HUES64 (cell line): ENCODE measurements at regions not wholly inside any gene's neighbourhood (a gene's known extent, or its start where the extent isn't known, plus 50 kb on each side); places are given as distances from the start of the nearest gene placed in this dataset.

ENCODE experiments used
- H3K27ac ChIP-seq: 2 replicates; pipeline ENCODE4 v1.7.0; 2013; ENCODE audit warnings: low read depth, low read length, inconsistent platforms
- H3K27me3 ChIP-seq: 2 replicates; pipeline ENCODE4 v1.6.1; 2013; ENCODE audit warnings: mild to moderate bottlenecking, low read length; ENCODE audit not compliant: insufficient read depth
- H3K36me3 ChIP-seq: 2 replicates; pipeline ENCODE4 v1.6.1; 2013; ENCODE audit warnings: mild to moderate bottlenecking, low read length; ENCODE audit not compliant: insufficient read depth
- H3K4me1 ChIP-seq: 2 replicates; pipeline ENCODE4 v1.6.1; 2013; ENCODE audit warnings: mild to moderate bottlenecking, low read length, moderate library complexity; ENCODE audit not compliant: insufficient read depth
- H3K4me3 ChIP-seq: 2 replicates; pipeline ENCODE4 v1.5.1; 2013; ENCODE audit warnings: mild to moderate bottlenecking, low read length, moderate library complexity
- H3K9ac ChIP-seq: 2 replicates; pipeline ENCODE4 v1.6.1; 2013; ENCODE audit warnings: mild to moderate bottlenecking, low read depth, low read length
- H3K9me3 ChIP-seq: 2 replicates; pipeline ENCODE4 v1.6.1; 2013; ENCODE audit warnings: low read depth, low read length; ENCODE audit not compliant: insufficient read depth
- WGBS: fragments of 150-250, 120-280 bp; methylation state at CpG from one replicate; pipeline ENCODE4 v1.1.7; 2013; ENCODE audit warnings: missing lambda C conversion rate; 5-methylcytosine and 5-hydroxymethylcytosine counted together

DNA sequence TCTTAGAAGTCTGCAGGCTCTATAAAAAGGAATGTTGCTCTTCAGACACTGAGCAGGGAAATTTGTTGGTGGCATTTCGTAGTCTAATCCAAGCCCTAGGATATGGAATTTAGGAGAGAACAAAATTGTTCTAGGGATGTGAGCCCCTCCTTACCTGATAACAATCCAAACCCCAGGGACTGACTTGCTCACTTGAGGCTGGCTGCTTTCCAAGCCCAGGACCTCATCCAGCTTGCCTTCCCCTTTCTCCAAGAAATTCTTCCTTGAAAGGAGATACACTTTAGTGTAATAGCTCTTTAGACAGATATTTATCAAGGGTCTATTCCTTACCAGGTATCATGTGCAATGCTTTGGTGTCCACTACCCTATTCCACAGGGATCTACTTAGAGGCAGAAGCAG lies 279.8 kb downstream of the C1D start:
- Histone ChIP-seq H3K4me3 (no peak overlapping the region), H3K9ac (no peak overlapping the region), H3K27ac (no peak overlapping the region), H3K9me3 (no peaks in the 10 kb centered on the region), H3K36me3 (no peaks in the 10 kb centered on the region), H3K27me3 (no peaks in the 10 kb centered on the region), H3K4me1 (no peaks in the 10 kb centered on the region)
- 94% methylated on average over 1 of the region's 1 CpG for WGBS

DNA sequence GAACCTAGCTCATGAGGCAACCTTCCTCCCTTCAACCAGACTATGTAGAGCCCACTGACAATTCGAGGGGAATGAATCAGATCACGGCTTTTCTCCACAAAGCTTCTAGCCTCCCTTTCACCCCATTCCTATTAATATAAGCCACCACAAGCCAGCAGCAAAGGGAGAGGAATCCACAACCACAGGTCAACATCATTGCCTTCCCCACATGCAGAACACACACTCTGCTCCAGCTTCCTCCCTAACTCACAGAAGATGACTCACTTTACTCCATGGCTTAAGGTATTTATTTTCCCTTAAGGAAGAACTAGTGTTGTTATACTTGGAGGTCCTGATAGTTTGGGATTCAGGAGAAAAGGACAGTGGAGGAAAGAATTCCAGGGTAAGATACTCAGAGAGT lies 272.2 kb downstream of the C1D start:
- H3K27me3 ChIP-seq = no peaks in the 10 kb centered on the region
- no peaks in the 10 kb centered on the region for H3K4me1 ChIP-seq
- 97% methylated on average over 2 of the region's 2 CpGs for WGBS
- no peak overlapping the region for H3K27ac ChIP-seq
- H3K4me3 ChIP-seq = no peak overlapping the region
- no peak overlapping the region for H3K9ac ChIP-seq
- H3K9me3 ChIP-seq = no peaks in the 10 kb centered on the region
- no peaks in the 10 kb centered on the region for H3K36me3 ChIP-seq

DNA sequence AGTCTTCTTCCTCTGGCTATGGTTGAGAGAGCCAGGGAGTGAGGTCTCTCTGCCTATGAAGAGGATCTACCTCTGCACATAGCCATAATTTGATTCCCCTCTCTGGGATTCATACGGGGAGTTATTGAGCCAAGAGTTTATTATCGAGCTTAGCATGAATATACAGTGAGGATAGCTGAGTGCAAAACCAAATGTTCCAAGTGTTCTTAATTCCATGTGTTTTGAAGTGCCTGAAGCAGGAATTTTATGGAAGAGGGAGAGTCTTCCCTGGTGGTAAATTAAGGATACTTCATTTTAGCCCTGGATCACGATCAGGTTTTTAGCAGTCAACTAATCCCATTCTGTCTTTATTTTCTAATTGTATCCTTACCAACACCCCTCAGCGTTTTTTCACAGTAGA lies 270.6 kb downstream of the C1D start:
- WGBS = 90% methylated on average over 3 of the region's 4 CpGs
- no peaks in the 10 kb centered on the region for H3K36me3 ChIP-seq
- no peak overlapping the region for H3K4me3 ChIP-seq
- no peak overlapping the region for H3K9ac ChIP-seq
- H3K4me1 ChIP-seq = no peaks in the 10 kb centered on the region
- no peaks in the 10 kb centered on the region for H3K27me3 ChIP-seq
- H3K9me3 ChIP-seq = no peaks in the 10 kb centered on the region
- H3K27ac ChIP-seq = no peak overlapping the region

DNA sequence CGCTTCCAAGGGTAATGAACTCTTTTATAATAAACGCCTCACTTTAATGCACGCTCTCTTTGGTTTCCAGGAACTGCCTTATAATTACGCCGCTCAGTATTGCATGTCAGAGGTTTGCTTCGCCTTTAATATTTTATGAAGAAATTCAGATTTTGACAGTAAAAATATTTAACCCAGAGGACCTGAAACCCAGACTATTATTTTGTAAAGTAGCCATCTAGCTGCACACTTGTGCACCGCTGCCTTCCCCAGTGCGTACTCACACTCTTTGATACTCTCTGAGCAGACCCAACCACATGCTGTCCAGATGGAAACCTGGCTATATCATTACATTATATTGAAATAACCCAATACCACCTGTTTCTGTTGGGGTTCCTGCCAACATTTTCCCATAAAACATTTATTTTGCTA lies 270.1 kb downstream of the C1D start:
- H3K27me3 ChIP-seq = no peaks in the 10 kb centered on the region
- no peaks in the 10 kb centered on the region for H3K4me1 ChIP-seq
- H3K4me3 ChIP-seq = no peak overlapping the region
- 93% methylated on average over 8 of the region's 8 CpGs for WGBS
- H3K36me3 ChIP-seq = no peaks in the 10 kb centered on the region
- no peak overlapping the region for H3K27ac ChIP-seq
- no peak overlapping the region for H3K9ac ChIP-seq
- H3K9me3 ChIP-seq = no peaks in the 10 kb centered on the region

DNA sequence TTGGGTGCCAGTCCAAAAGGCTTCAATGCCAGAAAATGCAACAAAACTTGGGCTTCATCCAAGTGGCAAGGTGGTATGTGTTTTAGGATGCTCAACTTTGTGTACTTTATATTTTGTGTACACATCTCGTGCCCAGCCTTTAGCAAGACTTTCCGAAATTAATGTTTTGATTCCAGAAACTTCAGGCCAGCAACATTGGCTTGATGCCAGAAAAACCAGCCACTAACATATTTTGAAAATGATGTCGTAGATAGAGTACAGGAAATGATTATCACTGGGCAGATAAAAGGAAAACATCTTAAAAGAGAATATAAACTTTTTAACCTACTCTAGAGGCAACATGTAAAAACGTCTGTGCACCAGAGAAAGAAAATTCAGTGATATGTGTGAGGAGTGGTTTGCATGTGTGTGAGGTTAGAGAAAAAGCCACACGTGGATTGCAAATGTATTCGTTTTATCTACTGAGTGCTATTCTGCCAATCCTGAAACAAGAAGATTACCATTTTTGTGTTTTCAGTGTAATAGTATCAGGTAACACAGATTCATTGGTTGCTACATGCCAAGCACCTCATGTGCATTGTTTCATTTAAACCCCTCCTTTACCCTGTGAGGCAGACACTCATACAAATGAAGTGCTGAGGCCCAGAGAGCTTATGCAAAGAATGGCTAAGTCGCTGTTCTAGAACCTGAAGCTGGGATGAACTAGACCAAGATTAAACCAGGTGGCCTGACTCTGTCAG lies 264.8 kb downstream of the C1D start:
- H3K9ac ChIP-seq = no peak overlapping the region
- H3K27ac ChIP-seq = no peak overlapping the region
- no peaks in the 10 kb centered on the region for H3K36me3 ChIP-seq
- 83% methylated on average over 6 of the region's 7 CpGs for WGBS
- H3K4me1 ChIP-seq = 0 out of 2 replicates have a peak, but pooled peaks cover 3% of the 10 kb centered on the region
- no peaks in the 10 kb centered on the region for H3K27me3 ChIP-seq
- H3K9me3 ChIP-seq = no peaks in the 10 kb centered on the region
- no peak overlapping the region for H3K4me3 ChIP-seq

DNA sequence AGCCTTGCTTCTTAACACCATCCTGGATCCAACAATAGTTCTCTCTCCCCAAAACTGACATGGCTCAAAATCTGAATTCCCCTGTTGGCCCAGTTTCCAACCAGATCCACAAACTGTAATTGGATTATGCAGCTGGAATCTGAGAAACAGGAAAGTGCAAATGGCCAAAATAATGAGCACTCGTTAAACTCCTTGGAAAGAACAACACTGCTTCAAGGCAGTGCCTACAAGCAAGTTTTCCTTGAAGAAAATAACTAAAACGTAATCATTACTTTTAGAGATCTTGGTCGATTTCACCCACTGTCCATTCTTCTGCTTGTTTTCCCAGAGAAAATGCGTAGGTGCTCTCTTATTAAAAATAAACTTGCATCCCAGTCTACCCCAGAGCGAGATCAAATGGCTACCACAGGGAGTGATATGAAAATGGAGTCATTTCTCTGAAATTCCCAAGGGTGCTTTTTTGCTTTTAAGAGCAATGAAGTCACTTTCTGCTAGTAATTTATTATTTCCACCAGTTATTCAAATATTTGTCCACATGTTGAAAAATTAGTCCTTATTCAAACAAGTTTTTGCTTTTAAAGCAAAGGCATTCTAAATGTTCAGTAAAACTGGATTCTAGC lies 264.2 kb downstream of the C1D start:
- WGBS = 88% methylated on average over 5 of the region's 5 CpGs
- Histone ChIP-seq H3K36me3 (no peaks in the 10 kb centered on the region), H3K27ac (no peak overlapping the region), H3K4me1 (0 out of 2 replicates have a peak, but pooled peaks cover 3% of the 10 kb centered on the region), H3K4me3 (no peak overlapping the region), H3K9ac (no peak overlapping the region), H3K9me3 (no peaks in the 10 kb centered on the region), H3K27me3 (no peaks in the 10 kb centered on the region)

DNA sequence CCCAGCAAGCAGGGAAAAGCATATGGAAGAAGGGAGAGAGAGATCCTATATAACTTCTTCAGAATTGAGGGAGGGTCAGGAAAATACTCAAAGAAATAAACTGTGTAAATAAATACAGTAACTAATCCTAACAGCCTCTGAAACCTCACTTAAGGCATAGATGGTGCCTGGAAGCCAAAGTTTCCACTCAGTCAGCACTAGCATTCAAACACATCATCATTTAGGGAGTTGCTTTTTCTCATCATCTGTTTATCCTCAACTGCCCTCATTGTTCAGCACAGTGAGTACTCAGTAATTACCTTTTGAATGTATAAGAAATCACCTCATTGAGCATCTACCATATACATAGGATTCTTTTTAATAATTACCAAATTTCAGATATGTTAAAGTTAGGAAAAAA lies 262.9 kb downstream of the C1D start:
- Histone ChIP-seq H3K9me3 (no peaks in the 10 kb centered on the region), H3K9ac (no peak overlapping the region), H3K27ac (no peak overlapping the region), H3K27me3 (no peaks in the 10 kb centered on the region), H3K36me3 (no peaks in the 10 kb centered on the region), H3K4me3 (no peak overlapping the region), H3K4me1 (0 out of 2 replicates have a peak, but pooled peaks cover 3% of the 10 kb centered on the region)

DNA sequence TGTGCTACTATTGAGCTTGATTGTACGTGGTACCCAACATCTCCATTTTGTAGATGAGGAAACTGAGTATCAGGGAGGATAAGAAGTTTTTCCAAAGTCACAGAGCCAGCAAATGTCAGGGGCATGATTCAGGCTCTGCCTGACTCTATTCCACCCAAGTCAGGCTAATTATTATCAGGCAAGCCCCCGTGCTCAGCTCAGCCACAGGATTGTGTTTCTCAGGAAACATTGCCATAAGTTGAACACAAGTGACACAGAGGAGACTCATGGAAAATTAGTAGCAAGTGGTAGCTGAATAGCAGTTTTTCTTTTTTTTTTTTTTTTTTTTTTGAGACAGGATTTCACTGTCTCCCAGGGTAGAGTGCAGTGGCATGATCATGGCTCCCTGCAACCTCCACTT lies 260.5 kb downstream of the C1D start:
- no peaks in the 10 kb centered on the region for H3K27me3 ChIP-seq
- H3K4me1 ChIP-seq = 0 out of 2 replicates have a peak, but pooled peaks cover 3% of the 10 kb centered on the region
- H3K9ac ChIP-seq = no peak overlapping the region
- no peaks in the 10 kb centered on the region for H3K36me3 ChIP-seq
- WGBS = 87% methylated on average over 2 of the region's 2 CpGs
- no peak overlapping the region for H3K27ac ChIP-seq
- H3K9me3 ChIP-seq = no peaks in the 10 kb centered on the region
- H3K4me3 ChIP-seq = no peak overlapping the region

DNA sequence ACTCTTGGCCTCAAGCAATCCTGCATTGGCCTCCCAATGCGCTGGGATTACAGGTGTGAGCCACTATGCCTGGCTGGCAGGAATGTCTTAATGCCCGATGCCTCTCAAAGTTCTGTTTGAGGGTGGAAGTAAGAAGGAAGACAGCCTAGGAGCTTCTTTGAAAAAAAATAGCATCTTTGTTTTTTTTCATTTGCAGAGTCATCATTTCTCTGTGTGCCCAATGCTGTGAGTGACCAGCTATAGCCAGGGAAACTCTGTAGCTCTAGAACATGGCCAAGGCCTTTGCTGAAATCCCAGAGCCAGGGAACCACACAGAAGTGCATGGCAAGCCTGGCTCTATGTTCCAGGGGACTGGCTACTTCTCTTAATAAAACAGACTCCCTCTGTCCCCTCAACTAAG lies 260.0 kb downstream of the C1D start:
- Histone ChIP-seq H3K4me3 (no peak overlapping the region), H3K36me3 (no peaks in the 10 kb centered on the region), H3K9ac (no peak overlapping the region), H3K27ac (no peak overlapping the region), H3K9me3 (no peaks in the 10 kb centered on the region), H3K4me1 (0 out of 2 replicates have a peak, but pooled peaks cover 3% of the 10 kb centered on the region), H3K27me3 (no peaks in the 10 kb centered on the region)
- over 99% methylated on average over 2 of the region's 2 CpGs for WGBS

DNA sequence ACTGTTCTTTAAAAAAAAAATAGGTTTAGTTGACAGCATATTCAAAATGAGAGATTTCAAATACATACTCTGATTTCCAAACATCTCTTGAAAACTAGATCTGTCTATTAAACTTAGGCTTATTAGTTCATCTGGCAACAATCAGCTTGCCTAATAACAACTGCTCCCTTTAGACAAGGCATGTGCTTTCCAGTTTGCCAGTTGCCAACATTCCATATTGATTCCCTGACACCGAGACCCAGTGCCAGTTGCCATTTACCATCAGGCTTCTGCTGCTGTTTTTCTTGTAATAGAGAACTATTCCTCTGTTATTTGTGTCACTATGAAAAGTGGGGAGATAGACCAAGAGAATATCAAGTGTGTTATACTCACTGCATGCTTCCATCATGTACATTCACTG lies 256.0 kb downstream of the C1D start:
- no peak overlapping the region for H3K4me3 ChIP-seq
- peaks cover 3% of the 10 kb centered on the region; the same call in 1 of the 2 replicates for H3K9me3 ChIP-seq
- no peaks in the 10 kb centered on the region for H3K36me3 ChIP-seq
- 100% methylated on average over 1 of the region's 1 CpG for WGBS
- H3K4me1 ChIP-seq = 0 out of 2 replicates have a peak, but pooled peaks cover 3% of the 10 kb centered on the region
- no peak overlapping the region for H3K27ac ChIP-seq
- no peak overlapping the region for H3K9ac ChIP-seq
- H3K27me3 ChIP-seq = no peaks in the 10 kb centered on the region

DNA sequence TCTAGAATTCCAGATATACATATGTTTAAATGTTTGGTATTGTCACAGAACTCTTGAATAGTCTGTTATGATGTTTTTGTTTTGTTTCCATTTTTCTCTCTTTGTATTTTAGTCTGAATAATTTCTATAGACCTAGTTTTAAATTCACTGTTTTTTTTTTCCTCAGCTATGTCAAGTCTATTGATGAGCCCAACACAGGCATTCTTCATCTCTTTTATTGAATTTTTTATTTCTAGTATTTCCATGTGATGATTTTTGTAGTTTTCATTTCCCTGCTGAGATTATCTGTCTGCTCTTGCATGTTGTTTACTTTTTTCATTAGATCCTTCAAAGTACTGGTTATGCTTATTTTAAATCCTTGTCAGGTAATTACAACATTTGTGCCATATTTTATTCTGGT lies 254.7 kb downstream of the C1D start:
- Histone ChIP-seq H3K4me3 (no peak overlapping the region), H3K36me3 (no peaks in the 10 kb centered on the region), H3K27ac (no peak overlapping the region), H3K4me1 (0 out of 2 replicates have a peak, but pooled peaks cover 3% of the 10 kb centered on the region), H3K9me3 (peaks cover 3% of the 10 kb centered on the region; the same call in 1 of the 2 replicates), H3K27me3 (no peaks in the 10 kb centered on the region), H3K9ac (no peak overlapping the region)
